Neural progenitor cell (in vitro differentiated cells): ENCODE measurements at regions not wholly inside any gene's neighbourhood (a gene's known extent, or its start where the extent isn't known, plus 50 kb on each side); places are given as distances from the start of the nearest gene placed in this dataset.
A peak's percentile ranks its signal among the peaks of the same experiment; 100 is the strongest.

Experiments used
- DNase-seq: peaks from one replicate; pipeline ENCODE4 v3.0.0-alpha.2; 2016; ENCODE audit warnings: low spot score
- H2AFZ ChIP-seq: fragments of 200-600 bp; sonication (generic); replicated peaks from 2 replicates; pipeline ENCODE4 v1.6.1; 2016; ENCODE audit warnings: antibody characterized with exemption
- H3F3A ChIP-seq: fragments of 200-600 bp; sonication (generic); 2 replicates; pipeline ENCODE4 v1.6.1; 2016; ENCODE audit warnings: antibody characterized with exemption, low read depth
- H3K27ac ChIP-seq: fragments of 200-600 bp; sonication (generic); 2 replicates; pipeline ENCODE4 v1.5.1; 2016; ENCODE audit warnings: mild to moderate bottlenecking
- H3K27me3 ChIP-seq: fragments of 200-600 bp; sonication (generic); 2 replicates; pipeline ENCODE4 v1.6.1; 2016; ENCODE audit warnings: mild to moderate bottlenecking, moderate library complexity
- H3K36me3 ChIP-seq: fragments of 200-600 bp; sonication (generic); 2 replicates; pipeline ENCODE4 v1.5.1; 2016
- H3K4me1 ChIP-seq: fragments of 200-600 bp; sonication (generic); 2 replicates; pipeline ENCODE4 v1.6.1; 2016; ENCODE audit warnings: mixed run types
- H3K4me2 ChIP-seq: fragments of 200-600 bp; sonication (generic); 2 replicates; pipeline ENCODE4 v1.6.1; 2016
- H3K4me3 ChIP-seq: fragments of 200-600 bp; sonication (generic); 2 replicates; pipeline ENCODE4 v1.5.1; 2016
- H3K79me2 ChIP-seq: fragments of 200-600 bp; sonication (generic); 2 replicates; pipeline ENCODE4 v1.6.1; 2016; ENCODE audit warnings: low read depth
- H3K9ac ChIP-seq: fragments of 200-600 bp; sonication (generic); 2 replicates; pipeline ENCODE4 v1.6.1; 2016
- H3K9me3 ChIP-seq: fragments of 200-600 bp; sonication (generic); 2 replicates; pipeline ENCODE4 v1.5.1; 2016; ENCODE audit warnings: low read depth
- H4K20me1 ChIP-seq: fragments of 200-600 bp; sonication (generic); 2 replicates; pipeline ENCODE4 v1.6.1; 2016; ENCODE audit warnings: low read depth
- H3K27ac Mint-ChIP-seq: 3 replicates; pipeline ENCODE4 v1.8.0; 2021; ENCODE audit warnings: mixed read lengths
- H3K27me3 Mint-ChIP-seq: 2 replicates; pipeline ENCODE4 v1.8.0; 2022; ENCODE audit warnings: low read depth, mild to moderate bottlenecking, inconsistent platforms, moderate library complexity, mixed read lengths; ENCODE audit not compliant: insufficient read depth
- H3K36me3 Mint-ChIP-seq: 3 replicates; pipeline ENCODE4 v1.8.0; 2021; ENCODE audit warnings: mixed read lengths
- H3K4me1 Mint-ChIP-seq: 3 replicates; pipeline ENCODE4 v1.8.0; 2021; ENCODE audit warnings: mixed read lengths
- H3K4me3 Mint-ChIP-seq: 3 replicates; pipeline ENCODE4 v1.8.0; 2021; ENCODE audit warnings: mild to moderate bottlenecking, moderate library complexity, mixed read lengths
- H3K9me3 Mint-ChIP-seq: 3 replicates; pipeline ENCODE4 v1.8.0; 2020; ENCODE audit warnings: mixed read lengths
- EZH2 ChIP-seq: fragments of 200-600 bp; sonication (generic); IDR thresholded peaks from 2 replicates; pipeline ENCODE4 v1.6.1; 2017; ENCODE audit warnings: antibody characterized with exemption, mild to moderate bottlenecking, moderate library complexity
- EZH2phosphoT487 ChIP-seq: fragments of 200-600 bp; sonication (generic); IDR thresholded peaks from 2 replicates; pipeline ENCODE4 v1.6.1; 2017; ENCODE audit warnings: antibody characterized with exemption
- TF ChIP-seq, protein P1 (sequence below): fragments of 200-600 bp; sonication (generic); IDR thresholded peaks from 2 replicates; pipeline ENCODE4 v1.5.1; 2017; ENCODE audit warnings: antibody characterized with exemption, mild to moderate bottlenecking

DNA sequence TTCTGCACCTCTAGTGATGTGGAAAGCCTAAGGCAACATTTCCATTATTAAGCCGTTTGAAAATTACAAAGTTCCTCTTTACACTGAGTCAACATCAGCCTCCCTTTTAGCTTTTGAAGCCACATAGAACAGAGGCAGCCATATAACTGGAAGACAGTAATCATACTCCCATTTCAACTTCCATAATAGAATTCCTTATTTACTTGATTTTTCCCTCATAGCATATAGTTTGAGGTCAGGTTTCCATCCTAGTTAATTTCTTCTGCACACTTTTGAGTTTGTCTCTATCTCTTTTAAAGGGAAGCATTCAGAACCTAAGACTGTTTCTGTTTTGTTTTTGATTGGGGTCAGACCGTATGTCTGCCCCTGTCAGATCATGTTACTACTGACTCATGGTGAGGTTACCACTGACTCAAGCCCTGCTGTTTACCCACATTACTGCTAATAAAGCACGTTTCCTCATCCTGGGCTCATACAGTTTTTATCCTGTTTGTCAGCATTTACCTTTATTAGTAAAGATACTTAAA, 161.0 kb downstream of the SLC38A4 start:
- Histone ChIP-seq H3K27ac (no peak overlapping the region), H3K9me3 (no peaks in the 10 kb centered on the region), H3K4me1 (peaks cover 15% of the 10 kb centered on the region), H3K4me3 (no peak overlapping the region), H4K20me1 (no peaks in the 10 kb centered on the region), H3K9ac (no peak overlapping the region), H3K36me3 (no peaks in the 10 kb centered on the region), H3K4me2 (no peak overlapping the region), H3K27me3 (no peaks in the 10 kb centered on the region), H2AFZ (no peak overlapping the region), H3K79me2 (no peaks in the 10 kb centered on the region), H3F3A (no peaks in the 10 kb centered on the region)
- peaks cover 18% of the 10 kb centered on the region for H3K4me1 Mint-ChIP-seq
- TF ChIP-seq EZH2 (no peak), EZH2phosphoT487 (no peak)
- TF ChIP-seq, protein P1, sequence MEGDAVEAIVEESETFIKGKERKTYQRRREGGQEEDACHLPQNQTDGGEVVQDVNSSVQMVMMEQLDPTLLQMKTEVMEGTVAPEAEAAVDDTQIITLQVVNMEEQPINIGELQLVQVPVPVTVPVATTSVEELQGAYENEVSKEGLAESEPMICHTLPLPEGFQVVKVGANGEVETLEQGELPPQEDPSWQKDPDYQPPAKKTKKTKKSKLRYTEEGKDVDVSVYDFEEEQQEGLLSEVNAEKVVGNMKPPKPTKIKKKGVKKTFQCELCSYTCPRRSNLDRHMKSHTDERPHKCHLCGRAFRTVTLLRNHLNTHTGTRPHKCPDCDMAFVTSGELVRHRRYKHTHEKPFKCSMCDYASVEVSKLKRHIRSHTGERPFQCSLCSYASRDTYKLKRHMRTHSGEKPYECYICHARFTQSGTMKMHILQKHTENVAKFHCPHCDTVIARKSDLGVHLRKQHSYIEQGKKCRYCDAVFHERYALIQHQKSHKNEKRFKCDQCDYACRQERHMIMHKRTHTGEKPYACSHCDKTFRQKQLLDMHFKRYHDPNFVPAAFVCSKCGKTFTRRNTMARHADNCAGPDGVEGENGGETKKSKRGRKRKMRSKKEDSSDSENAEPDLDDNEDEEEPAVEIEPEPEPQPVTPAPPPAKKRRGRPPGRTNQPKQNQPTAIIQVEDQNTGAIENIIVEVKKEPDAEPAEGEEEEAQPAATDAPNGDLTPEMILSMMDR = no peak
- H3K36me3 Mint-ChIP-seq = no peaks in the 10 kb centered on the region
- no peak overlapping the region for H3K27ac Mint-ChIP-seq
- no peaks in the 10 kb centered on the region for H3K27me3 Mint-ChIP-seq
- no peak for DNase-seq
- H3K4me3 Mint-ChIP-seq = no peak overlapping the region
- H3K9me3 Mint-ChIP-seq = no peaks in the 10 kb centered on the region

DNA sequence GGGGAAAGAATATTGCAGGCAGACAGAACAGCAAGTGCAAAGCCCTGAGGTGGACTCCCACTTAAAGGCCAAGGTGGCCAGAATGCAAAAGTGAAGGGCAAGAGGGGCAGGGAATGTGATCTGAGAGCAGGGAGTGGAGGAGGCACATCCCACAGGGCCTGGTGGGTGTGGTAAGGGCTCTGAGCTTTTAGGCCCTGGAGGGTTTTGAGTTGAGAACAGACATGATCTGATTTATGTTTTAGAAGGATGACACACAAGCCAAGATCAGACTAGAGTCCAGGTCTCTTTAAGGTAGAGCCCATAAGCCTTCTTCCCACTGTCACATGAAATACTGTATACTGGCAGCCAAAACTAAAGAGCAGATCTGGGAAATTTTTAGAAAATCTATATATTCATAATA, 162.5 kb downstream of the SLC38A4 start:
- H3K27me3 ChIP-seq = no peaks in the 10 kb centered on the region
- Mint-ChIP-seq H3K27ac (no peak overlapping the region), H3K27me3 (no peaks in the 10 kb centered on the region), H3K9me3 (no peaks in the 10 kb centered on the region), H3K4me3 (no peak overlapping the region), H3K4me1 (peaks cover 27% of the 10 kb centered on the region), H3K36me3 (no peaks in the 10 kb centered on the region)
- H3K4me1 ChIP-seq = peaks cover 30% of the 10 kb centered on the region
- H3K36me3 ChIP-seq = no peaks in the 10 kb centered on the region
- H2AFZ ChIP-seq = no peak overlapping the region
- H4K20me1 ChIP-seq = no peaks in the 10 kb centered on the region
- no peak overlapping the region for H3K4me2 ChIP-seq
- no peaks in the 10 kb centered on the region for H3F3A ChIP-seq
- no peak for DNase-seq
- TF ChIP-seq, protein P1 = no peak
- TF ChIP-seq EZH2 (no peak), EZH2phosphoT487 (no peak)
- H3K27ac ChIP-seq = no peak overlapping the region
- no peaks in the 10 kb centered on the region for H3K79me2 ChIP-seq
- no peak overlapping the region for H3K4me3 ChIP-seq
- no peaks in the 10 kb centered on the region for H3K9me3 ChIP-seq
- H3K9ac ChIP-seq = no peak overlapping the region

DNA sequence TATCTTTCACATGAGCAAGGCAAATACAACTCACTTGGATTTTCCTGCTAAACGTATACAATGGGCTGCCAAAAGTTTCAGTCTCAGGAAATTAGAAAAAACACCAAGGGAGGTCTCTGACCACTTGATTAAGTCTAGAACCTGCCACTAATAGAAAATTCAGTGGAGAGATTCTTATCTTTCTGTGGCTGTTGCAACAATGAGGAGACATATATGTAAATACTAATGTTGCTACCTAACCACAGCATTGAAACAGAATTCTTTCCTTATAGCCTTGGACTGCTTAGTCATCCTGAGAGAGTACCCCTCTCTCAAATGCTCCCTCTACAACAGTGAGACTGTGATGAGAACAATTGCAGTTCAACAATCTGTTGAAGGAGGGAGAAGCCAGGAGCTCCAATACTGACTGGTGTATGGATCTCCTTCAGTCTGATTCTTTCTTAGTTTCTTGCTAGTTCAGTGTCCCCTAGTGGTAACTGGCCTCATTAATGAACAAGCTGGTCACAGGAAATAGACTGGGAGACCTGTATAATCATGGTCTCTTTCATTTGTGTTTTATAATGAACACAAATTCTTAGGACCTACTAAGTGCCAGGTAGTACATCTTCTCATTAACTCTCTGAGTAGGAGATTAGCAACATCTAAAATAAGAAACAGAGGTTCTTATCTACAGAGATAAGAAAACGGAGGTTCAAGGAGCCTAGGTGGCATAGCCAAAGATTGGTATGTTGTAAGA, 164.5 kb downstream of the SLC38A4 start:
- Histone ChIP-seq H3K27me3 (no peaks in the 10 kb centered on the region), H3K4me2 (peak overlapping the region; percentile 65), H4K20me1 (no peaks in the 10 kb centered on the region), H3K4me1 (peaks cover 38% of the 10 kb centered on the region), H3F3A (no peaks in the 10 kb centered on the region), H2AFZ (peak overlapping the region; percentile 48), H3K36me3 (no peaks in the 10 kb centered on the region), H3K9ac (no peak overlapping the region), H3K27ac (no peak overlapping the region), H3K4me3 (no peak overlapping the region), H3K79me2 (no peaks in the 10 kb centered on the region), H3K9me3 (no peaks in the 10 kb centered on the region)
- no peaks in the 10 kb centered on the region for H3K9me3 Mint-ChIP-seq
- H3K4me1 Mint-ChIP-seq = peaks cover 30% of the 10 kb centered on the region
- TF ChIP-seq, protein P1 = peak; percentile 74
- no peak for TF ChIP-seq EZH2phosphoT487
- H3K27me3 Mint-ChIP-seq = peaks cover 2% of the 10 kb centered on the region
- H3K27ac Mint-ChIP-seq = no peak overlapping the region
- peak; percentile 76 for DNase-seq
- no peak overlapping the region for H3K4me3 Mint-ChIP-seq
- H3K36me3 Mint-ChIP-seq = no peaks in the 10 kb centered on the region
